HepG2 (cell line): ENCODE measurements at regions not wholly inside any gene's neighbourhood (a gene's known extent, or its start where the extent isn't known, plus 50 kb on each side); places are given as distances from the start of the nearest gene placed in this dataset.

Experiments used
- CBX2 ChIP-seq, 2 experiments: fragments of 200-600 bp in 1 of 2; sonication (generic); formaldehyde crosslinking in 1 of 2; IDR thresholded peaks; 2 replicates each; pipeline versions ENCODE4 v1.7.0 to v1.8.1; 2018 to 2022; ENCODE audit warnings: low read depth in 2 of 2, low read length in 1 of 2, mild to moderate bottlenecking in 1 of 2, missing genetic modification reagents in 1 of 2
- CEBPB ChIP-seq: IDR thresholded peaks from 2 replicates; pipeline ENCODE4 v1.6.1; 2011; ENCODE audit warnings: low read depth, low read length, improper control_type of control experiment, borderline replicate concordance
- GFI1 ChIP-seq: sonication (generic); formaldehyde crosslinking; IDR thresholded peaks from 2 replicates; pipeline ENCODE4 v1.5.0; 2020; ENCODE audit warnings: missing genetic modification reagents, mild to moderate bottlenecking, borderline replicate concordance
- NR1H2 ChIP-seq: sonication (generic); formaldehyde crosslinking; IDR thresholded peaks from 2 replicates; pipeline ENCODE4 v1.8.1; 2022; ENCODE audit warnings: low read depth, missing genetic modification reagents, borderline replicate concordance
- NR2F6 ChIP-seq, 2 experiments: IDR thresholded peaks; 2 replicates each; pipeline ENCODE4 v1.6.1; 2016; ENCODE audit warnings: antibody characterized with exemption in 1 of 2, mild to moderate bottlenecking in 1 of 2
- REST ChIP-seq, 2 experiments: IDR thresholded peaks; 2 replicates each; pipeline ENCODE4 v1.6.1; 2011 to 2012; ENCODE audit warnings: low read length in 2 of 2, borderline replicate concordance in 1 of 2, low read depth in 1 of 2, mild to moderate bottlenecking in 1 of 2, moderate library complexity in 1 of 2

- TF ChIP-seq NR1H2 (no peak), CEBPB (no peak), REST (IDR thresholded peaks at IDR 0.05; ENCODE audit: borderline replicate concordance in 1 of 2, low read depth in 1 of 2, low read length in 2 of 2) (no peak), CBX2 (IDR thresholded peaks at IDR 0.05; ENCODE audit: low read depth, low read length) (no peak), CBX2 (CRISPR knock-in tag; IDR thresholded peaks at IDR 0.05; ENCODE audit: low read depth) (no peak), GFI1 (CRISPR knock-in tag) (no peak), NR2F6 (IDR thresholded peaks at IDR 0.05) (no peak), NR2F6 (CRISPR knock-in tag; IDR thresholded peaks at IDR 0.05) (no peak)
Observed at GRCh38 chr3:147218965-147219364, 187.4 kb downstream of the ZIC4 start.
